Daoy (cell line): ENCODE measurements at regions not wholly inside any gene's neighbourhood (a gene's known extent, or its start where the extent isn't known, plus 50 kb on each side); places are given as distances from the start of the nearest gene placed in this dataset.

ENCODE experiments used
- DNase-seq: peaks from one replicate; pipeline ENCODE4 v3.0.0-alpha.2; 2015; ENCODE audit warnings: low read depth

DNA sequence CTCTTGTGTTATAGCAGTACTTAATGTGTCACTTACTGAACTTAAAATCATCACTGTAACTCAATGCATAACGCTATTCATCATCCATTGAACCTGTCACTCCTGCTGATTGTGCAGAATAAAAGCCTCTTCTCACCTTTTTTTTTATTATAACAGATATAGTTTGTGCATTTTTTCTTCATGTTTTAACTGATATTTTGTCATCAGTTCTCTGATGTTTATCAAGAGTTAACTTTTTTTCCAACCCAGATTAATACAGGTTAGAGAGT, 100.4 kb downstream of the SLIT2 start:
- DNase-seq, result no peak

DNA sequence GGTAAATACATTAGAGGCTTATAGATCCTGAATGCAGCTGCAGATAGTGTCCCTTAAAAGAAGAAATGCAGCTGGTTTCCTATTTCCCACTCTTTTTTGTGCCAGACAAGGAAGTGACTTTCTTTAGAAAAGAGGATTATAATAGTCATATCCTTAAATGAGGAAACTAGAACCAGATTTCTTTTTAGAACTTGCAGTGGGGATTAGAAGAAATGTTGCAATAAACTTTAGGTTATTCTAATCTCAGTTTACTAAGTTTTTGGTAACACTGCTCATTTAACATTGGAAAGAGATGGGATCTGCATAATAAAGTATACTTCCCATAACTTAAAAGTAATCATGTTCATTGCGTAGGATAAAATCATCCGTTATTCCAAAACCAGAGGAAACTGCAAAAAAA, 101.9 kb downstream of the SLIT2 start:
- no peak for DNase-seq

DNA sequence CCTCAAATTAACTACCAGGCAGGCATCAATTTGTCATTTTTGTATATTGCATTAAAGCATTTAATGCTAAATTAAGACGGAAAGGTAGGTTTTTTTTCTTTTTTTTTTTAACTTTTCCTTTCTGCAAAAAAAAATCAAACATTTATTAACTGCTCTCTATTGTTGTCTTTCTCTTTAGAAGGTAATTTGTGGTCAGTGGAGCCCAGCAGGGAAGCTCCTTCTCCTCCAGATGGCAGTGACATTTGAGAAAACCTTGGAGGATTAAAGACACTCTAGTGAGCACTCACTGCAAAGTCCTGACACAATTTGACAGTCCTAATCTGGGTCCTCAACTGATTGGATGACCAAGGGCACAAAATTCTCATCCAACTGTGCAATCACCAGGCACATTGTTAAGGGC, 102.4 kb downstream of the SLIT2 start:
- DNase-seq, result peak; percentile 7

DNA sequence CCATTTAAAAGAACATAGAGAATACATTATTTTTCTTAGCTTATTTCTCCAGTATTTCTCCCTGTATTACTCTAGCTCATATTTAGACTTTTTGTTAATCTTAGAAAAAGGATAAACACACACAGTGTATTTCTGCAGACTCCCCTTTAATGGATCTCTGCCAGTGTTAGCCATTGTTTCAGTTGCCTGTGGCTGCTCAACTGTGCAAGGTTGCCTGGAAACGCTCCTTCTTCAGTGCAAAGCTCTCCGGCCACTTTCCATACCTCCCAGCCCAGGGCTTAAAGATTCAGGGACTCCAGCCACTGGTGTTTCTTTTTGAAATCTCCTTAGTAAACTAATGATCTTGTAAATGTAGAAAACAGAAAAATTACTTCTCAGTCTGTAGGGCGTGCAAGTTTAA, 104.9 kb downstream of the SLIT2 start:
- DNase-seq, result no peak

DNA sequence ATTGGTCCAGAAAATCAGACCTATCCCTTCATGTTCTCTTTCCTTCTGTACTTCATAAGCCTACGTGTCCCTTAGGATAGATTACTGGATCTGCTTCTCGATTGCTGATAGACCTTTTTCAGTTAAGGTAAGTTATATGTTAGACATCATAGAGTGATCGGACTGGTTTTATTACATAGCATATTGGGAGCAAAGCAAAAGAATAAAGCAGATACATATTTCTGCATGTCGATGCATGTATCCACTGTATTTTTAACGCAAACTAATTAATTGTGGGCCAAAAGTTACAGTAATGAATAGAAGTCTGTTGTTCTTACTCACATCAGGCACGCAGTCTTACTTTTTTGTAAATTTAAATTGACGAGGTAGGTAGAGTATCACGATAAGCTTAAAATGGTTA, 106.4 kb downstream of the SLIT2 start:
- no peak for DNase-seq

DNA sequence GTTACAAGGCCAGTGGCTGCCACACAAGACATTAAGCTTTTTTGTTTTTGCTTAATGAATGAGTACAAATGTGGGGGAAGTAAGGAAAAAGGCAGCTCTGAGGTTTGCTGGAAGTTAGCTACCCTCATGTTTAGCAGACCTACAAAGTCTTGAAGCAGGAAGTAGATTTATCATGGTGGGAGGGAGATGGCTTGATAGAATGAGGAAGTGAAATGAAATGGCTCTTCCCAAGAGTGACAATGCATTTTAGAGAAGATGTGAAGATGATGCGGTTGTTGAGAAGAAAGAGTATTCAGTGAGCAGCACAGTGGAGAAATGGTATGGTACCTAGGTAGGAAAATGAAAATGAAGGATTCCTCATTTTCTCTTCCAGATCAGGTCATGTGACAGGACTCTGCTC, 108.0 kb downstream of the SLIT2 start:
- no peak for DNase-seq

DNA sequence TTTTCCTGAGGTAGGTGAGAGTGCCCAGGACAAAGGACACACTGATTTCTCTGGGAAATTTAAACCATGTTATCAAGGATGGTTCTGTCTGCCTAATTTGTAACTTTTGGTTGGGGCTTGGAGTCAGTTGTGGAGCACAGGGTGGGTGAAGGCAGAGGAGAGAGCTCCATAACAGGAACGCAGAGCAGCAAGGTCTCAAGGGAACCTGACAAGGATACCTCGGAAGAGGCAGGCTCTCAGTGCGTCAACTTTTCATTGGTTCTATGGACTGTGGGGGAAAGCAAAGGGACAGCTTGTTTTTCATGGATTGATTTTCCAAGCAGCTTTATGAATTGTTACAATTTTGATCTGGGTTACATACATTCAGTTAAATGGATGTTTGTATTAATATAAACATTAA, 110.4 kb downstream of the SLIT2 start:
- DNase-seq, result no peak

DNA sequence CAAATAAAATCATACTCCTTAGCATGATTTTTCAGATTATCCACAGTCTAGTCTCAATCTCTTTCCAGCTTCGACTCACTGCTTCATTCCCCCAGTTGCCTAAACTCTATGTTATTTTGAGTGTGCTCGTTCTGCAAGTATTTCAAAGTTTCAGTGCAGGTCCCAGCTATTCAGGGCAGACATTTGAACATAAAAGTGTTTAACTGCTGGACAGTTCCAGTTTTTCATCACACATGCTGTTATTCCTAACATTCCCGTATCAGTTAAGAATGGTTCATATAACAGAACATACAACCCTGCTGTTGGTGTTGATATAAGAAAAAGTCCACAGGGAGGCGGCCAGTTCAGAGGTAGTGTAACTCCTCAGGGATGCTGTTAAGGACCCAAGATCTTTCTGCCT, 113.3 kb downstream of the SLIT2 start:
- no peak for DNase-seq

DNA sequence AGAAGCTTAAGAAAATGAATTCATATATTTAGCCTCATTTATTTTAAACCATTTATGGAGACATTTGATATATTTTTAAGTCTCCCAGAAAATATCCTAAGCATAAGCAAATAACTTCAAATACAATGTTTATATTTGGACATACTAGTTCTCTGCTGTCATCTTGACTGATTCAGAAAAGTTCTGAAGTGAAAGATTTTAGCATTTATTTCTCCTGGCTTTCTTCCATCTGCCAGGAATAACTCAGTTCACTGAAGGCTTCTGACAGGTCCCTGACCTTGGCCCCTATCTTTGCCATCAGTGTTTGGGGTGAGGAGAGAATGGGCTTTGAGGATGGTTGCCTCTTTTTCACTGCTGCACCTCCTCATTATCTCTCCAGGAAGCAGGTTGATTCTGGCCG, 115.7 kb downstream of the SLIT2 start:
- DNase-seq, result no peak

DNA sequence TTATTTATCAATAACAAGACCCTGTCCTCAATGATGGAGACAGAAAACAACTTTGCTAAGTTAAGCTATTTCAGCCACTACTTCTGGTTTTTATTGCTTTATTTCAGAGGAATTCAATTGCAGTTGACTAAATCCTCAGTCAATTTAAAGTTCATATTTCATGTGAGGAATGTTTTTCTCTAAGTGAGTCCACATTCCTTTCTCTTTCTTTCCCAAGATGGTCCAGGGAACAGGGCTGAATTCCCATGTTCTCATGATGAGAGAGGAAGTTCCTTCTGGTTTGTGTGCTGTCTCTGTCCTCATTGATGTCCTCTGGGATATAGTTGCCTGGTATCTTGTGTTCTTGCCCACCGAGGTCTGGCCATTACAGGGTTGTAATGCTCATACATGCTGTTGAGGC, 117.2 kb downstream of the SLIT2 start:
- no peak for DNase-seq

DNA sequence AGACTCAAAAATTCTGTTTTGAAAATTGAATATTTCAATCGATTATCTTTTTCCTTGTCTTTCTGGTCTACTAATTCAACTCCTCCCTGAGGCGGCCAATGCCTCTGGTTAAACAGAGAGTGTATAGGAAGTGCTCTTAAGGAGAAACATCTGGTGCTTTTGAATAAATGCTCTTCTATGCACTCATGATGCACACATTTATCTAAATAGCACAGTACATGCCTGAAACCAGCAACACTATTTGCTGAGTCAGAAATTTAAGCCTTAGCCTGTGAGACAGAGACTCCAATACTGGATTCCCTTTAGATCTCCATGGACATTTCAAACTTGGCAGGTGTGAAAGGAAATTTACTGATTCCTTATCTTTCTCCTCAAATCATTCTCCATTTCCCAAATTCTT, 118.6 kb downstream of the SLIT2 start:
- DNase-seq, result no peak

DNA sequence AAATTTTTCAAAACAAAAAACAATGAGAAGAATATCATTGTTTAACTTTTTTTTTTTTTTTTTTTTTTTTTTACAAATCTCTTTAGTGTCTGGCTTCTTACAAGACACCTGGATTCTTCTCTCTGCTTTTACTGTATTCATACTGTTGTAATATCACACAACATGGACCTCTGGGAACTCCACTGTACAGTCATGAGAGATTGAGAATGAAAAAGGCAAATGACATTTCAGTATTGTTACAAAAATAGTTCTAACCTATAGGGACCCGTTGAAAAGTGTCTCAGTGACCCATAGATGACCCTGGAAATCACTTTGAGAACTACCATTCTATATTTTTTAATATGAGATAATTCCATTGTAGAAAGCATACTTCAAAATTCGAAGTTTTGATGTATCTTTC, 124.4 kb downstream of the SLIT2 start:
- no peak for DNase-seq

DNA sequence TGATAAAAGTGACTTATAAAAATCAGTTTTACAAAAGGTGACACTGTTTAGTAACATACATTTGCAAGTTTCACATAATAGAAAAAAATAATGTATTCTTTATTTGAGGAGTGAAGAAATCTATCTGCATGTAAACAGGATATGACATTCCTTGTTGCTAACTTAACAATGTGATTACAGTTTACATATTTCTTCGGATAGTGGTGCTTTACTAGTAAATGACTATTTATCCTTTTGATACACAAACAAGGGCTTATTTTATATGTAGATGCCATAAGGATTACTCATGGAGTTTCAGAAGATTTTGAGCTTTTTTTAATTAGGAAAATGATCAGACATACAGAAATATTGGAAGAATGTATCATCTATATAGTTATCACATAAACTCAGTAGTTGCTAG, 126.5 kb downstream of the SLIT2 start:
- no peak for DNase-seq

DNA sequence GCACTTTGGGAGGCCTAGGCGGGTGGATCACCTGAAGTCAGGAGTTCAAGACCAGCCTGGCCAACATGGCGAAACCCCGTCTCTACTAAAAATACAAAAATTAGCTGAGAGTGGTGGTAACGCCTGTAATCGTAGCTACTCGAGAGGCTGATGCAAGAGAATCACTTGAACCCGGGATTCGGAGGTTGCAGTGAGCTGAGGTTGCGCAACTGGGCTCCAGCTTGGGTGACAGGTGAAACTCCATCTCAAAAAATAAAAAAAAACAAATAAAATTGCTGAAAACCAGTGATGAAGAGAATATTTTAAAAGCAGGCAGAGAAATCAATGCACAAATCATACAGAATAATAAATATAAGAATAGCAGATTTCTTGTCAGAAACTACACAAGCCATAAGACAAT, 129.3 kb downstream of the SLIT2 start:
- no peak for DNase-seq

DNA sequence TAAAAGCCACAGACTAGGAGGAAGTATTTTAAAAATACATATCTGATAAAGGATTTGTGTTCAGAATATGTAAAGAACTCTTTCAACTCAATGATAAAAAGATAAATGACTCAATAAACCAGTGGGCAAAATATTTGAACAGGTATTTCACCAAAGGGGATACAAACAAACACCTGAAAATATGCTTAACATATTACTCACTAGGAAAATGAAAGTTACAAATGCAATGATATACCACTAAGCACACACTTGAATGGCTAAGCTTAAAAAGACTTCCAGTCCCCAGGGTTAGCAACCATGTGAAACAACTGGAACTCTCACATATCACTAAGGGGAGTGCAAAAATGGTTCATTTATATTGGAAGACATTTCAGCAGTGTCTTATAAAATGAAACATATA, 131.6 kb downstream of the SLIT2 start:
- DNase-seq, result no peak

DNA sequence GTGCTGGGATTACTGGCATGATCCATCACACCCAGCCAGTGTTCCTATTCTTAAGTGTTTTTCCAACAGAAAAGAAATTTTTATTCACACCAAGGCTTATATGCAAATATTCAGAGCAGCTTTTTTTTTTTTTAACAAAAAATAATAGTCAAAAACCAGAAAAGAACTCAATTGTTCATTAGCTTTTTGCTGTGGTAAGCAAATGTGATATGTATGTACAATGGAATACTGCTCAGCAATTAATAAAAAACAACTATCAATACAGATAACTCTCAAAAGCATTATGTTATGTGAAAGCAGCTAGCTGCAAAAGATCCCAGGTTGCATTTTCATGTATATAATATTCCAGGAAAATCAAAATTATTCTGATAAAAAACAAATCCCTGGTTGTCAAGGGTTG, 132.3 kb downstream of the SLIT2 start:
- no peak for DNase-seq

DNA sequence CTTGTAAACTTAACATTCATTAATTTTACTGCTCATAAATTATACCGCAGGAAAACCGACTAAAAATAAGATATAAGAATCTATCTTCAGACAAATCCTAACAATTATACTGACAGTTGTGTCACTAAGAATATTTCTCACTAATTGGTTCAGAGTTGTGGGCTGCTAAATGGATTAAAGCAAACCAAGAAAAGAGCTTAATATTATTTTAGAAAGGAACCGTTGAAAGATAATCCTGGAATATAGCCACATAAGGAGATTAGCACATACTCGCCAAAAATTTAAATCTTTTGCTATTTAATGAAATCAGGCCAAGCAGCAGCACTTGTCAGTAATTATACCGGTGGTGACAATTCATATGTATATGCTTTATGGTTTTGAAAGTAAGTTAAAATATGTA, 132.8 kb downstream of the SLIT2 start:
- no peak for DNase-seq

DNA sequence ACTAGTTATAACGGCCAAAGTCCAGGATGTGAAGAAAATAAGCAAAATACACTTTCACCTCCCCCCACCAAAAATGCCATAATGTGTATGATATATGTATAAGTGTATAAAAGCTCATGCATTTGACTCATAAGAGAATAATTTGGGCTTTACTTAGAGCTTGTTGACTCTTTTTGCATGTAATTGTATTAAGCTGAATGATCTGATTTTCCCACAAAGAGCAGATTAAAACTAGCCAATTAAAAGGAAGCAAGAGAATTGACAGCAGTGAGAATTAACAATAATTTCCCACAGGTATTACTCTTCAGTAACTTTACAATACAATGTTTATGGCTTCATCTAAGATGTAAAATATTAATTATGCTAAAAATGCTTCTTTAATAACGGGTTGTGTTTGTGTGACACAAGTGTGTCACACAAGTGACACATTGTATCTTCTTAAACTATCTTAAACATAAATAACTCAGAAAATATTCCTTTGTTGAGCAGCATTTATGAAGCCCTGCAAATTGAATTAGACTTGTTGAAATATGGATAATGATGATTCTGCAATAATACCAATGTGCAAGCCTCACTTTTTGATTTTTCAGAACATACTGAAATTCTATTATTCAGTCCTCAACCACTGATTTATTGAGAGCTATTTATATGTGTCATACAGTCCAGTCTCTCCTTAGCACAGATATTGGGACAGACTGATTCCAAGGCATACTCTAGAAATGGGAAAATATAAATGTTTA, 134.5 kb downstream of the SLIT2 start:
- DNase-seq, result no peak

DNA sequence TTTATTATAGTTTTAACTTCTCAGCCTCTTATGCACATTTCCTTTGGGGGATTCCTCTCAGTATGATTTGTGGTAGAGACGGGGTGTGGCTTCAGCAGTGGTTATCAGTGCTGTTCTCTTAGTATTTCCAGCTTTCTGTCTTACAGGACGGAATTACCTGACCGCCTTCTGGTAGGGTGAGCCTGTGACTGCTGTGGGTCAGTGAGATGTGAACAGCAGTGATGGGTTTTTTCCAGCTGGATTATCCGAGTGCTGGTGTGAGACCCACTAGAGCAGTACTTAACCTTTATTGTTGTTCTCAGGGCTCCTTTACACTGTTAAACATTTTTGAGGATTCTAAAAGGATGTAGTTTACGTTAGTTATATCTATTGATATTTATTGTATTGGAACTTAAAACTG, 135.2 kb downstream of the SLIT2 start:
- DNase-seq, result no peak

DNA sequence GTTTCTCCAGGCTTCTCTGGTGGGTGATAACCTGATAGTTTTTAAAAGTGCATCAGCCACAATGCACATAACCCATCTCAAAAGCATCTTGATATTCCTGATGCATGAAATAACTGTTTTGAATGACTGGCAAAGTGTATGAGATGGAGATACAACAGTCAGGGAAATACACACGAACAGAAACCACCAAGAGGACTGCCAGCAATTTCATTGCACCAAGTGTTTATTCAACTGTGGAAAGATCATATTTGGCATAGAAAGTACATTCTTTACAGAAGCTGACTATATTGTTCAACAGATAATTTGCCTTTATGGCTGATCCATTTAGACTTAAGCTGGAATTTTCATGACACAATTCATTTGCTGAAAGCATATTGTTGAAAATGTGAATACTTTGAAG, 139.5 kb downstream of the SLIT2 start:
- no peak for DNase-seq

DNA sequence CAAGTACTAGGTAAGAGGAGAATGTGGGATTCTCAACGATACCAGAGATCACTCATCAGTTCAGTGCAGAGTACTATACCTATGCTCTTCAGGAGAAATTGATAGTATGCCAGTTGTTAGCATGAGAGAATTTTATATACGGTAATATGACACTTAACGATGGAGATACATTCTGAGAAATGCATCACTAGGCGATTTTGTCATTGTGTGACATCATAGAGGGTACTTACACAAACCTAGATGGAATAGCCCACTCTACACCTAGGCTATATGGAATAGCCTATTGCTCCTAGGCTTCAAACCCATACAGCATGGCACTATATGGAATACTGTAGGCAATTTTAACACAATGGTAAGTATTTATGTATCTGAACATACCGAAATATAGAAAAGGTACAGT, 140.2 kb downstream of the SLIT2 start:
- DNase-seq, result no peak

DNA sequence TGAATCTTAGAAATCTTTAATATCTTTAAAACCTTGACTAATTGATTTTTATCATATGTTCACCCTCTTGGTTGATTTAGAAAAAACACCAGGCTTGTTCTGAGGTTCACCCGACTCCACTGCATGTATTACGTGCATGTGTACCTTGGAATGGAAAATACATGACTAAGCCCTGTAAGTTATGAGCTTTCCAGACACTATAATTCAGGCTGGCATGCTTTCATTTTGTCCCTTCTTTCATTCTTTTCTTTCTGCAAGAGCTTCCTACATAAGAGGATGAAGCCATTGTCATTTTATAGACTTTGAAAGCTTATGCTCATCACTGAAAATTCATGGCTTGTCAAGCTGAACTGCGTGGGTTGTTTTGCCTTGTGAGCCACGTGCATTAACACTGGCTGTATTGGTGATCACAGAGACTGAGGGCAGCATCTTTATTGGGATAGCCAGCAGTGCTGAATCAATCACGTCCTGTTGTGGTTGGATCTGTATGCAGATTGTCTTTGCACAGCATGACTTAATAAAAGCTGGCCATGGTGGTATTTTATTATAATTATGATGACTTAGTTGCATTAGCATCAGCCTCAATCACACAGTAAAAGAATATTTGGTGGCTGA, 141.9 kb downstream of the SLIT2 start:
- DNase-seq, result peak; percentile 3

DNA sequence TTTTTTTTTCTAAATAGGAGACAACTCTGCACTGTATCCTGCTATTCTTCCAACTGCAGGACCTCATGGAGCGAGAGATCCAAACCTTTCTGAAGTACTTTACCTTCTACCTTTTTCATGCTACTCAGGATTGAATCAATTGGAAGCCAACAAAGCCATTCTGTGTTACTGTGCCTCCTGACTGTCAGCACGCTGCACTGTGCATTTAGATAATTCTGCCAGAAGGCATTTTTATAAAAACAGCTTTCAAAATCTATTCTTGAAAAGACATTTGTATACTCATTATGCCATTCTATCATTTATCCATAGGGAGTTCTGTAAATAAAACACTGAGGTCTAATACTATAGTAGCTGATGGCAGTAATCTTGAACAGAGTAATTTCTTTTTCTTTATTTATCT, 142.8 kb downstream of the SLIT2 start:
- no peak for DNase-seq

DNA sequence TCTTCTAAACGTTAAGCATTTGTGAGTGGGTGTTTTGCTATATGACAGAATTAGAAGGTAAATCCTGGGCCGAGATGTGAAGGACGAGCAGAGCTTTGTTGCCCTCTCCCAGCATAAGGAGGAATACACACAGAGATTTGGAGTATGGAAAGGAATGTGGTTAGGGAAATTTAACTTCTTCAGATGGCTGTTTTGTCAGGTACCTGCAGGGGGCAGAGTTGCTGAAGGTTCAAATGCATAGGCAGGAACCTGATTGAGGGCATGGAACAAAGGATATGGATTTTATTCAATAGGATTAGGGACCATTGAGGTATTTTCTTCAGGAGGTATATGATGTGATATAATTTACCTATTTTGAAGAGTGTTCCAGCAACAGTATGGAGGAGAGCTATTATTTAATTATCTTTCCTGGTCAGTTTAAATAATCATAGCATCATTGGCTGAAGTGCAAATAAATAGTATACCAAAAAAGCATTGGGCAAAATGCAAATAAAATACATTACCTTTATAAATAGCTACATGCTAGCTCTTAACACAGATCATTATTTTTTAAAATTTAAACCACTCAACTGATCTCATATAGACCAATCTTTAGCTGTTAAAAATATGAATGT, 143.6 kb downstream of the SLIT2 start:
- peak; percentile 45 for DNase-seq
